ENCODE measurements at regions not wholly inside any gene's neighbourhood (a gene's known extent, or its start where the extent isn't known, plus 50 kb on each side); places are given as distances from the start of the nearest gene placed in this dataset.
"Not testable (repeated sequence)": the region's sequence is repeated elsewhere in the genome, so short reads cannot be mapped to it uniquely, and the experiment has no call there.

- no peak for DNase-seq (ENCODE audit: low spot score)
These were observed 1047.2 kb downstream of the ROBO2 start for GRCh38 chr3:78087134-78087533.

- DNase-seq (ENCODE audit: low spot score), result no peak
These were observed 1048.1 kb downstream of the ROBO2 start for GRCh38 chr3:78088006-78088405.

GRCh38 chr3:78090382-78090781, 1050.5 kb downstream of the ROBO2 start:
- no peak for DNase-seq (ENCODE audit: low spot score)

- no peak for DNase-seq (ENCODE audit: low spot score)
These were observed 1051.7 kb downstream of the ROBO2 start for GRCh38 chr3:78091478-78092119.

- DNase-seq (ENCODE audit: low spot score), result not testable (repeated sequence)
These were observed 1052.7 kb downstream of the ROBO2 start for GRCh38 chr3:78092574-78092973.

- no peak for DNase-seq (ENCODE audit: low spot score)
These were observed 1056.8 kb downstream of the ROBO2 start for GRCh38 chr3:78096488-78097255.

GRCh38 chr3:78098367-78098766, 1058.5 kb downstream of the ROBO2 start:
- DNase-seq (ENCODE audit: low spot score), result no peak

GRCh38 chr3:78101384-78101783, 1061.5 kb downstream of the ROBO2 start:
- DNase-seq (ENCODE audit: low spot score), result no peak

- DNase-seq (ENCODE audit: low spot score), result not testable (repeated sequence)
These were observed 1068.5 kb downstream of the ROBO2 start for GRCh38 chr3:78108269-78108961.

GRCh38 chr3:78112291-78113010, 1072.6 kb downstream of the ROBO2 start:
- DNase-seq (ENCODE audit: low spot score), result no peak

- DNase-seq (ENCODE audit: low spot score), result no peak
These were observed 1076.1 kb downstream of the ROBO2 start for GRCh38 chr3:78115983-78116382.

GRCh38 chr3:78116874-78117273, 1077.0 kb downstream of the ROBO2 start:
- DNase-seq (ENCODE audit: low spot score), result no peak

GRCh38 chr3:78123058-78123457, 1083.2 kb downstream of the ROBO2 start:
- DNase-seq (ENCODE audit: low spot score), result no peak

GRCh38 chr3:78129707-78130106, 1089.8 kb downstream of the ROBO2 start:
- no peak for DNase-seq (ENCODE audit: low spot score)

GRCh38 chr3:78130741-78131290, 1090.9 kb downstream of the ROBO2 start:
- no peak for DNase-seq (ENCODE audit: low spot score)

- no peak for DNase-seq (ENCODE audit: low spot score)
These were observed 1094.6 kb downstream of the ROBO2 start for GRCh38 chr3:78134496-78134895.

GRCh38 chr3:78139166-78139565, 1099.3 kb downstream of the ROBO2 start:
- DNase-seq (ENCODE audit: low spot score), result no peak

GRCh38 chr3:78140274-78140673, 1100.4 kb downstream of the ROBO2 start:
- DNase-seq (ENCODE audit: low spot score), result no peak

- no peak for DNase-seq (ENCODE audit: low spot score)
These were observed 1101.0 kb downstream of the ROBO2 start for GRCh38 chr3:78140866-78141265.

- no peak for DNase-seq (ENCODE audit: low spot score)
These were observed 1101.4 kb downstream of the ROBO2 start for GRCh38 chr3:78141269-78141668.

GRCh38 chr3:78143000-78143399, 1103.1 kb downstream of the ROBO2 start:
- DNase-seq (ENCODE audit: low spot score), result no peak

Measured in D341Med (cell line).